NK-92 (cell line): ENCODE measurements at regions not wholly inside any gene's neighbourhood (a gene's known extent, or its start where the extent isn't known, plus 50 kb on each side); places are given as distances from the start of the nearest gene placed in this dataset.
A peak's percentile ranks its signal among the peaks of the same experiment; 100 is the strongest.

ENCODE experiments used
- DNase-seq: peaks from one replicate; lab custom pipeline; 2025; ENCODE audit not compliant: unreplicated experiment; lab: John Stamatoyannopoulos, UW

DNA sequence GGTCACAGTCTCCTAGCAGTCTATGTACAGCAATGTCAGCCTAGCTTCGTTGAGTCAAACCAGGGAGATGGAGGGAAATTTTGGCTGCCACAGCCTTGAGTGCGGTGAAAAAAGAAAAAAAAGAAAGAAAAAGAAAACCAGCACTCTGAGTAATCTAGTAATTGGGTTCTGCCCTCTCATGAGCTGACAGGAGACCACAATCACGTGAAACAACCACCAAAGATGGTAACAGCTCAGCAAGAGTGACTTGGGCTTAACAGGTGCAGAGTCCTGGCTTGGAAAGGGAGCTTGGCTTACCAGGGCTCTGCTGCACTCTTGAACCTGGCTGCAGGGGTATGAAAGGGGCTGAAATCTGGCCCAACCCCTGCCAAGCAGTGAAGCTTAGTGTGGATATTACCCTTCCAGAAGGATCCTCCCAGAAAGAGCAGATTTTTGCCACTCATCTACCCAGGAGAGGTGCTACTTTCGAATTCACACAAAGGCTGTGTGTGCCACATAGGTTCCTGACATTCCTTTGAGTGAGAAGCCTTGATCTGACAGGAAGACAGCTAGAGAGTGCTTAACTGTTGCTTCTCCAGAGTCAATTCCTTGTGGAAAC lies 350.3 kb downstream of the PTTG2 start:
- DNase-seq, result no peak

DNA sequence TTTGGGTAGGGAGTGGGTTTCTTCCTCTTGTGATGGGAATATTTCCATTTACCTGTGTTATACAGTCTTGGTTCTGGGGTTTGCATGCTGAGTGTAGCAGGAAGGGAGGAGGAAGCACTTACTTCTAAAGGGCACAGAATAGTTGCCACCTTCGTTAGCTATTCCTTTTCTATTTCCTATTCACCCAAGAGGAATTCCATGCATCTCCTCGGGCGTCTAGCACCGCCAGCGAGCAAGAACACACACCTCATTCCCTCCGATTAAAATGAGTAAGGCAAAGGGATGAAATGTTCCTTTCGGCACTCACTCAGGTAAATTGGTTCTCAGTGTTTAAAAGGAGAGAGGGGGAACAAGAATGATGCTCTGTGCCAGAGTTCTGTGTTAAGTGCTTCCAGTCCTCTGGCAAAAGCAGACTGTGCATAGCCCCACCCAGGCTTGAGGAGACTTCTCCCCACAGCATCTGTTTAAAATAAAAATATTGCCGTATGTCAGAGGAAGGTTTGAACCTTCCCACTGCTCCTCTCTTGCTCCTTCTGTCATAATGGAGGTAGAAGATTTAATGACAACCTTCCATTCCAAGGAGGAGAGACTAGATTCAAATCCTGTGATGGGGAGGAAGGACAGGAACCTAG lies 351.4 kb downstream of the PTTG2 start:
- DNase-seq, result no peak

DNA sequence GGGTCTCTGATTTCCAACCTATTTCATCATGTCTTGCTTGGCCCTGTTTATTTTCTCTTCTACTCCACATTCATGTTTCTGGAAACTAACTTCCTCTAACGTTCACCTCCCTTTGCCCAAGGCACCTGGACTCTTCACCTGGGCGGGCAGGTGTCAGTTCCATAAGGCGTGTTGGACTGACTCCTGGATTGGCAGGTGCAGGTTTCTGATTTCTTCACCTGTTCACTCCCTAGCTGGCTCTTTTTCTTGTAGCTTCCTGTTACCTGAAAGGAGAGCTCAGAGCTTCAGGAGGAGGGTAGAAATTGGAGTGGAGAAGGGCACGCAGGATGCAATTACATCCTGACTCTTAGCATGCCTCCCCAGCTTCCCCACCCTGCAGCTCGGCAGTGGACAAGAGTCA lies 350.8 kb upstream of the KLF3 start:
- no peak for DNase-seq

DNA sequence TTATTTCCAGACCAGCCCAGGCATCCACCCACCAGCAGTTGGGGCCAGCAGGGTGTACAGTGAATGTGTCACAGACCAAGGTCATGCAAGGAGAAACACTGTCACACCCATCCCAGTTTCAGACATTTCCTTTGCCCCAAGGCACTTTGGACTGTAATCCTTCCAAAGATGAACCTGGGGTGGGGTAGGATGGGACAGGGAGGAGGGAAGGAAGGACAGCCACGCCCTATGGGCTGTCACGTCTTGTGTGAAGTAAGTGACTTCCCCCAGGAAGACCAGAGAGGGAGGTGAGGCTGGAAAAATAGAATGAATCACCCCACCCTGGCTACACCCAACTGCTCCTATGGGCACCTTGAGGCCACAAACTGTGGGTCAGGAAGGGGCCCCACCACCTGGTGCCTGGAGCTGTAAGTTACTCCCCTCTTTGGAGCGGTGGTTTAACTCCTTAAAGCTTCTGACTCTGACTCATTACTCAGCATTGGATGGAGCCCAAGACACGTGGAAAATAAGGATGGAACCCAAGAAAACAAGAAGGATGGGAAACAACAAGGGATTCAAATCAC lies 349.9 kb upstream of the KLF3 start:
- no peak for DNase-seq

DNA sequence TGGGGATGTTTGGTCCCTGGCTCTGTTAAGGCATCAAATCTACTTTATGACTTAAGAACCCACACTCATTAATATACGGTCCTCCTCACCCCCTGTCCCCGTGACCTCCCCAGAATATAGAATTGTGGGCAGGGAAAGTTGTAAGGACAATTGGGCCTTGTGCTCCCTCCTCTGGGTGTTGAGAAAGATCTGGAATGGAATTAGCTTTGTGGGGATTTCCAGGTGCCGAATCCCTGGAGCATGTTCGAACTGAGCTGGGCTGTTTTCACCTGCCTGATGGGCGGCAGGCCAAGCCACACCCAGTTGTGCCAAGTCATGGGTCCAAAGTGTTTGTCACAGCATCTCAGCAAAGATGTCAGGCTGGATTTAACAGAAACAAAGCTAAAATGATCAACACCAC lies 349.3 kb upstream of the KLF3 start:
- no peak for DNase-seq

DNA sequence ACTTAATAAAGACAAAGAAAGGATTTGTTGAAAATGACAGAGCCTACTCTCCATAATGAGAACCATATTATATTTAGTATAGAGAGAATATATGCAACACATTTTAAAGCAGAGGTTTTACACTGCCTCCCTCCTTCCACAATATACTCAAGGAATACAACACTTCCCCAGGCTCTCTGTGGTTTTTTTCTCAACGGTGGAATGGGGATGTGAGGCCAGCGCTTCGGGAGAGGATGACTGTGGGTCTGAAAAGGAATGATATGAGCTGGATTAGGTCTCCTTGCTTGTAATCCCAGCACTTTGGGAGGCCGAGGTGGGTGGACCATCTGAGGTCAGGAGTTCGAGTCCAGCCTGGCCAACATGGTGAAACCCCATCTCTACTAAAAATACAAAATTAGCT lies 348.7 kb upstream of the KLF3 start:
- DNase-seq, result no peak

DNA sequence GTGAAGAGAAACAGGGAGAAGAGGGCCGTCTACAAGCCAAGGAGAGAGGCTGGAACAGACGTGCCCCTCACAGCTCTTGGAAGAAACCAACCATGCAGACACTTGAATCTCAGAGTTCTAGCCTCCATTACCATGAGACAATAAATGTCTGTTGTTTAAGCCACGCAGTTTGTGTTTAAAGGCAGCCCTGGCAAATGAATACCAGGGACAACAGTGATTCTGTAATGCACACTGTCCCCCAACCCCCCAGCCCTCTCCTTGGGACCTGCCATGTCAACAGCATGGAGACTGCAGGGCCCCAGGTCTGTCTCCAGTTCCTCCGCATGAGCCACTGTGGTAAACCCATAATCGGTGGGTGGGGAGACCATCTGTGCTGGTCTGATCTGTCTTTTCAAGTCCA lies 348.0 kb upstream of the KLF3 start:
- no peak for DNase-seq

DNA sequence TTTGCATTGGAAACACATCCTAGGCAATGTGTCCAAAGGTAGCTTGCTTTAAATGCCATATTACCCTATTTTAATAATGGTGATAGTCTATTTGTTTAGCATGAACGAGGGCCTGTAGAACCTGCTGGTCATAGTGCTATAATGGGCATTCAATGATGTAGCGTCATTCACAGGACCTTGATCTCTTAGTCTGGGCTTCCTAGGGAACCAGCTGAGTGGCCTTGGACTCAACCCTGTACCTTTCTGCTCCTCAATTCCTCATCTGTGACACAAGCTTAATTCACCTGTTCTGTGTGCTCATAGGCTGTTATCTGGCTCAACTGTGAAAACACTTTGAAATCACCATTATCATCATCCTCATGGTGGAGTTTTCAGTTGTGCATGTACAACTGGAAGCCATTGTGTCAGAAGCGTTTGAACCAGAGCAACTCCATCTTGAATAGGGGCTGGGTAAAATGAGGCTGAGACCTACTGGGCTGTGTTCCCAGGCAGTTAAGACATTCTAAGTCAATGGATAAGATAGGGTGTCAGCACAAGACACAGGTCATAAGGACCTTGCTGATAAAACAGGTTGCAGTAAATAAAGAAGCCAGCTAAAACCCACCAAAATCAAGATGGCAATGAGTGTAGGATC lies 346.8 kb upstream of the KLF3 start:
- DNase-seq, result no peak

DNA sequence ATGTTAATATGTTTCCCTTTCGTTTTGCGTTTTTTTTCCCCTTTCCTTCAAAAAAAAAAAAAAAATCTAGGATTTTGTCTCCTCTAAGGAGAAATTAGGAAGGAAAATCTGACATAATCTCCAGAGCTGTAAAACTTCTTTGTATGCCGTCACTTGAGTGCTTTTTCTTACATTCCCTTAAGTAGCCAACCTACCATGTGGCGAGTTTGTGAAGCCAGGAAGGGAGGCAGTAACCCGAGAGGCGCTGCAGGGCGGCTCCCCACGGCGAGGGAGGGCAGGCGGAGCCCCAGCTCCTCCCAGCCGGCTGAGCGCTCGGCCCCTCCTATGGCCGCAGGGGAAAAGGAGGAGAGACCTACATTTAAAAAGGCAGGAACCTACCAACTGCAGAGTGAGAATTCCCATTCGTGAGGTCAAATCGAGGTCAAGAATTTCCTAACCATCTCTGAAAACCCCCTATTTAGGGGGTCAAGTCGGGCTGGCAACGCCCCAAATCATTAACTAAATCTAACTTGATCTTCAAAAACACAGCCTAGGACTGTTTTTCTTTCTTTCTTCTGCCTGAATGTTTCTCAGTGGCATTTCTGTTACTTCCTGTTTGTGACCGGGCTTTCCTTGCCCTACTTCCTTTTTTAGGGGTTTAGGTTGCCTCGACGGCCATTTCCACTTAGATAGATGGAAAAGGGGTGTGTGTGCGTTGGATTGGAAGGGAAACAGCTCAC lies 345.1 kb upstream of the KLF3 start:
- peak; percentile 6 for DNase-seq

DNA sequence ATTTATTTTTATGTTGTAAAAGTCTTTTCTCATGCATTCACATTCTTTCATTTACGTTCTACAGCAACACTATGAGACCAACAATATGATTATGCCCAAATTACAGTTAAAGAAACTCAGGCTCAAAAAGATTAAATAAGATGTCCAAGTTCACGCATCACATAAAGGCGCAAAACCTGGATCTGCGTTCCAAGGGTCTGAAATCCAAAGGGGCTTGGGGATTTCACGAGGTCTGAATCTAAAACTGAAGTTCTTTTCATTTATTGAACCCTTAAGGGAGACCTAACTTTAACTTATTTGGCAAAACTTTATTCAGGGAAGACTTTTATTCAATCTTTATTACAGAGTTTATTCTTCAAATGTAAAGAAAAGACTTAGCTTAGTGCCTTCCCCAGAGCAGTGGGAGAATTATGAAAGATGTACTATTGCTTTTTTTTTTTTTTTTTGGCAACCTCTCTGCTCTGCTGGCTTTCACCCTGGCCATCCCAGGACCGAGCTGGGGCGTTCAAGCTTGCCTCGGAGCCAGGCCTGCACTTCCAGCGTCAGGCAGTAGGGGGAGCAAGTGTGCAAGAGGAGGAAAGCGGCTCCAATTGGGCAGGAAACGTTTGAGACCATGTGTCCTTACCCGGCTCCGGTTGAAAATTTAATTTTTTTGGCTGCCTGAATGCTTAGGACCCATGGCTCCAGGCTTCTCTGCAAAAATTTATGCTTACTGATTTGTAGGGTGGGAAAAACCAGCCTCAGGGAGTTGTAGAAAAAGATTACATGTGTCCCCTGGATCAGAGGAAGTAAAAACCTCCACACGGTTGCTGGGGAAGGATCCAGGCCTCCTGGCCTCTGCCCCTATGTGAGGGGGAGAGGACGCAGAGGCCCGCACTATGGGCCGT lies 344.3 kb upstream of the KLF3 start:
- DNase-seq, result peak; percentile 41

DNA sequence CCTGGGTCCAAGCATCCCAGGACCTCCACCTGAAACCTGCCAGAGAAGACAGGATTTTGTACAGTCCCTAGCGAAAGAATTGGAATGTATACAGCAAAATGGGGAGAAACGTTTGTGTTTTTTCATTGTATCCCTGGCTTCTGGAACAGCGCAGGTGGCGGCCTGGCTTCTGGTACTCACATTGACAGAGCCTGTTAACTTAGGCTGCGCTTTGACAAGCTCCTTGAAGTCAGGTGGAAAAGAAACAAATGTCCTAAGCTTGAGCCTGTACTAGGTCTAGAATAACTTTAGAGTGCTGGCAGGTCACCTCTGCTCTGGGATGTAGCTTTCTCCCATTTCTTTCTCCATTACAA lies 343.7 kb upstream of the KLF3 start:
- no peak for DNase-seq

DNA sequence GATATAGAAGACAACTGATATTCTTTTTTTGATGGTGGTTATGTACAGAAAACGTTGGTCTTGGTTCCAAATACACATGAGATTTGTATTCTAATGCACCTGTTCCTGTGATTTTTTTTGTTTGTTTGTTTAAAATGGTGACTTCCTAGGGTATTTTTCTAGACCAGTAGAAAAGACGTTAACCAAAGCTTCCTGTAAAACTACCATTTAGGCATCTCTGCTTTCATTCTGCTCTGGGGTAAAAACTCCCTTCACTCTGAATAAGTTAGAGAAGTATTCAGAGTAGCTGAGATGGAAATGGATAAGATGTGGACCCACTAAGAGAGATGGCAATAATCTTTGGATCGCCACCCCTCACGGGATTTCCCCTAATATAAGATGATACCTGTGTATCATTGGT lies 343.2 kb upstream of the KLF3 start:
- no peak for DNase-seq

DNA sequence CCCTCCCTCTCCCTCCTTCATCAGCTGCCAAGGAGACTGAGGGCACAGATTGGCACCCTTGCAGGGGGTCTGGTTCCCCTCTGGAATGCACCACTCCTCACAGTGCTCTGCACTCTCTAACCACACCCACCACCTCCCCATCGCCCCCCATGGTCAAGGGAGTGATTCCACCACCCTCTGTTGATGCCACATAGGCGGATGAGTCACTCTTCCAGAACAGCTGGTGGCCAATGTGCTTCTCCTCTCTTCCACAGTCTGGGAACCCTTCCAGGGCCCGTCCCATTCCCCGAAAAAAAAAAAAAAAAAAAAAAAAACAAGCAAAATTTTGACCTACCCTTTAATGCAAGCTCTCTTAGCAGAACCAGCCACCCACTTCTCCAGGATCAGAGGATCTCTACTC lies 341.3 kb upstream of the KLF3 start:
- DNase-seq, result no peak

DNA sequence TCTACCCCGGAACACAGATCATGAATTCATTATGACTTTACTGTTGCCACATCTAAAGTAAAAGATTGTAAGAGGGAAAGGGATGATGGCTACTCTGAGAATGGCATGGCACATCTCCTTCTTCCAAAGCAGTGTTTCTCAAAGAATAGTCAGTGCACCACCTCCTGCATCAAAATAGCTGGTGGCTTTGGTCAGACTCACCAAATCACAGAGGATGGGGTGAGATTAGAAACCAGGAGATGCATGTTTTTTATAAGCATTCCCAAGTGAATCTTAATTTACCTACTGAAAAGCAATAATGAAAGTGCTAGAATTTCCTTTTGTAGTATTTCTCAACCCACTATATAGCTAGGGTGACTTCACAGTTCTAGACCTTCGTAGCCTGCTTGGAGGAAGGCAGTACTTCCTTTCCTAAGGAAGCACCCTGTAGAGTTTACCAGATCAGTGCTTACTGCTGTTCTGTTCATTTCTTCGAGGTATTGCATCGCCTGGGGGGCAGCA lies 340.8 kb upstream of the KLF3 start:
- no peak for DNase-seq

DNA sequence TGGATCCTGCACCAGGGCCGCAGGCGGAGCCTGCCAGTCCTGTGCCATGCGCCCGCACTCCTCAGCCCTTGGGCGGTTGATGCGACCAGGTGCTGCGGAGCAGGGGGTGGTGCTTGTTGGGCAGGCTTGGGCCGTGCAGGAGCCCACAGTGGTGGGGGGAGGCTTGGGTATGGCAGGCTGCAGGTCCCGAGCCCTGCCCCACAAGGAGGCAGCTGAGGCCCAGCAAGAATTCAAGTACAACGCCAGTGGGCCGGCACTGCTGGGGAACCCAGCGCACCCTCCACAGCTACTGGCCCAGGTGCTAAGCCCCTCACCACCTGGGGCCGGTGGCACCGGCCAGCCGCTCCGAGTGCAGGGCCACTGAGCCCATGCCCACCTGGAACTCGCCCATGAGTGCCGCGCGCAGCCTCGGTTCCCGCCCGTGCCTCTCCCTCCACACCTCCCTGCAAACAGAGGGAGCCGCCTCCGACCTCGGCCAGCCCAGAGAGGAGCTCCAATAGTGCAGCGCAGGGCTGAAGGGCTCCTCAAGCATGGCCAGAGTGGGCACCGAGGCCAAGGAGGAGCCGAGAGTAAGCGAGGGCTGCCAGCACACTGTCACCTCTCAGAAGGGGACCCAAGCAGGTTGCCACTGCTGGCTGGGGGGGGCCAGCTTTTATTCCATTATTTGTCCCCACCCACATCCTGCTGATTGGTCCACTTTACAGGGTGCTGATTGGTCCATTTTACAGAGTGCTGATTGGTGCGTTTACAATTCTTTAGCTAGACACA lies 339.0 kb upstream of the KLF3 start:
- DNase-seq, result no peak

DNA sequence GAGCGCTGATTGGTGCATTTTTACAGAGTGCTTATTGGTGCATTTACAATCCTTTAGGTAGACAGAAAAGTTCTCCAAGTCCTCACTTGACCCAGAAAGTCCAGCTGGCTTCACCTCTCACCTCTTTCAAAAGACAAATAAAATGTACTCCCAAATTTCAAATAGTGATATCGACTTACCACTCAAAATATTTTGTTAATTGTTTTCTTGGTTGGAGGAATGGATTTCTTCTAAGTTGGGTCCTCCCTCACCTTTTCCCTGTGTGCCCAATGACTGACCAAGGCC lies 338.4 kb upstream of the KLF3 start:
- DNase-seq, result no peak

DNA sequence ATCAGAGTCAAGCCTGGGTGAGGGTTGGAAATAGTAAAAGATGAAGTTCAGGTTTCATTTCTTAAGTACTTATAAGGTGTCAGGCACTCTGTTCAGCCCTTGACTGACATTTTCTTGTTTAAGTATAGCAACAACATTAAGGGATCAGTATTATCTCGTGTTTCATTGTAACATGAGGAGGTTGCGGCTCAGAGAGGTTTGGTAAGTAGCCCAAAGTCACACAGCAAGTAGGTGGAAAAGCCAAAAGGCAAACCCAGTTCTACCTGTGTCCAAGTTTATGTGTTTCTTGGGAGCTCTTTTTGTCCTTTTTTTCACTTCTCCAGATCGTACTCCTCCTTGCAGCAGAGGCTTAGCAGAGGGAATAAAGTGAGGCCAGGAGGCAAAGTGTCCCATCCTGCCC lies 337.5 kb upstream of the KLF3 start:
- no peak for DNase-seq

DNA sequence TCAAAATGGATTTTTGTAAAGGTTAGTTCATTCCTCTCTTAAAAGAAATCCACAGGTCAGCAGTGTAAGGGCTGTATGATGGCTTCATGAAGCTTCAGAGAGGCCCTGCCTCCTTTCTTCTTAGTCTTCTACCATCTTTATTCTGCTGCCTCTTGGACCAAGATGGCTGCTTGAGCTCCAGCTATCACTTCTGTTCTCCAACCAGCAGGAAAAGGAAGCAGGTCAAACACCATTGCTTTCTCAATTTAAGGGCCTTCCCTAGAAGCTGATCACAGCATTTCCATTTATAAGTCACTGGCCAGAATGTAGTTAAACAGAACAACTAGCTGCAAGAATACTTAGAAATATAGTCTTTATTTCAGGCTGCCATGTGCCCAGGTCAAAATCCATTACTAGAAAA lies 336.8 kb upstream of the KLF3 start:
- no peak for DNase-seq

DNA sequence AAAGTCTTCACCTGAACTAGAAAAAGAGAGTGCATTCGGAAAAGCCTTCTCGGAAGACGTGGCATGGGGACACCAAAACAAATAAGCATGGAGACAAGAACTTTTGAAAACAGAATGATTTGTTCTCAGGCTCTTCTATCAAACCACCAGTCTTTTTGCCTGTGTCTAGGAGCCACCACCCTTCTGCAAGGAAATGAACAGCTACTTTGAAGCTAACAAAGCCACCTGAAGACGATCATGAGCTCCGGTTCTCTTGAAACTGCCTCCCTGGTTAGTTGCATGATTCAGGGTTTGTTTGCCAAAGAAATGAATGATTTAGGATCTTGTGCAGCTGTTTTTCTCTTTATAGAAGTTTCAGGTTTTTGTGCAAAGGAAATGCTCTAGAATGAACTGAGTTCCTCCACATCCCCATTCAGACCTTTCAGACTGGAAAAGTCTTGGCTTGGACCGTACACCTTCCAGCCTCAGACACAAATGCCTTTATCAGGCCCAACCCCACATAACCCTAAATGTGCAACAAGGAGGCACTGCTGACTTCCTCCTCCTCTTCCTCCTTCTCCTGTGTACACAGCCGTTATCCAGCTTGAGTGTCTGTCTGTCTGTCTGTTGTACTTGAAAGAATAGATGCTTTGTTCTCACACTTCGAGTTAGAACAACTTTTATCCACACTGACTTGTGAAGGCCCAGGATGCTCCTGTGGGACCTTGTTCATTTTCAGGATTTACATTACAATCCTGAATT lies 334.8 kb upstream of the KLF3 start:
- no peak for DNase-seq

DNA sequence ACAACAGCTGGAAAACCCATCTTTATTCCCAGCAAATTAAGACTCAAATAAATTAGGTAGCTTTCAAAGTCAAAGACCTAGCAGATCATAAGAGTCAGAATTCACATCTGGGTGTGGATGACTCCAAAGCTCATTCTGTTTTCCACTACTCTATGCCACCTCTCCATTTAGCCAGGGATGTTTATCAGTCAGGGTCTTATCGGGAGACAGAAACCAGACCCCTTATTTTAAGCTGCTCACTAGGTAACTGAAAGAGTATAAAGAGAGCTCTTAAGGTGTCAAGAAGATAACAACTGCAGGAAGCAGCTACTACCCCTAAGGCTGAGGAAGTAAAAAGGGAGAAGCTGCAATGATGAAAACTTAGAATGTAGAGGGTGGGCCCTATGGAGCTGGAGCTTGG lies 333.7 kb upstream of the KLF3 start:
- no peak for DNase-seq
